Inflammatory macrophage treated with lipopolysaccharide for 4 hours (primary cell): ENCODE measurements at regions not wholly inside any gene's neighbourhood (a gene's known extent, or its start where the extent isn't known, plus 50 kb on each side); places are given as distances from the start of the nearest gene placed in this dataset.

Experiments
- DNase-seq: peaks from one replicate; pipeline ENCODE4 v3.0.0-alpha.2; 2020

GRCh38 chr18:41206341-41206830 is 748.6 kb upstream of the PIK3C3 start:
- no peak for DNase-seq

- no peak for DNase-seq
Measured at GRCh38 chr18:41199212-41199611, 755.8 kb upstream of the PIK3C3 start.

GRCh38 chr18:41197967-41198366 is 757.1 kb upstream of the PIK3C3 start:
- no peak for DNase-seq

- no peak for DNase-seq
Measured at GRCh38 chr18:41170346-41170745, 784.7 kb upstream of the PIK3C3 start.

- no peak for DNase-seq
Measured at GRCh38 chr18:41165625-41166024, 789.4 kb upstream of the PIK3C3 start.

GRCh38 chr18:41162781-41163180 is 792.3 kb upstream of the PIK3C3 start:
- DNase-seq: no peak

GRCh38 chr18:41162191-41162590 is 792.8 kb upstream of the PIK3C3 start:
- DNase-seq: no peak

- no peak for DNase-seq
Measured at GRCh38 chr18:41155910-41156851, 798.9 kb upstream of the PIK3C3 start.

- DNase-seq: no peak
Measured at GRCh38 chr18:41155025-41155424, 800.0 kb upstream of the PIK3C3 start.

- no peak for DNase-seq
Measured at GRCh38 chr18:41153871-41154270, 801.2 kb upstream of the PIK3C3 start.

GRCh38 chr18:41150316-41150715 is 804.7 kb upstream of the PIK3C3 start:
- no peak for DNase-seq

- no peak for DNase-seq
Measured at GRCh38 chr18:41146301-41146700, 808.7 kb upstream of the PIK3C3 start.

- DNase-seq: no peak
Measured at GRCh38 chr18:41145516-41145915, 809.5 kb upstream of the PIK3C3 start.

- DNase-seq: no peak
Measured at GRCh38 chr18:41144441-41144840, 810.6 kb upstream of the PIK3C3 start.

- DNase-seq: no peak
Measured at GRCh38 chr18:41140506-41140905, 814.5 kb upstream of the PIK3C3 start.

- no peak for DNase-seq
Measured at GRCh38 chr18:41135146-41135545, 819.9 kb upstream of the PIK3C3 start.

- no peak for DNase-seq
Measured at GRCh38 chr18:41134426-41134825, 820.6 kb upstream of the PIK3C3 start.

GRCh38 chr18:41131050-41131449 is 824.0 kb upstream of the PIK3C3 start:
- no peak for DNase-seq

GRCh38 chr18:41128545-41128944 is 826.5 kb upstream of the PIK3C3 start:
- DNase-seq: no peak

- DNase-seq: no peak
Measured at GRCh38 chr18:41128126-41128525, 826.9 kb upstream of the PIK3C3 start.

GRCh38 chr18:41126541-41127235 is 828.3 kb upstream of the PIK3C3 start:
- no peak for DNase-seq

GRCh38 chr18:41121116-41121826 is 833.8 kb upstream of the PIK3C3 start:
- no peak for DNase-seq

- no peak for DNase-seq
Measured at GRCh38 chr18:41119031-41119430, 836.0 kb upstream of the PIK3C3 start.
